Pons (tissue), 1 donor: ENCODE measurements at regions not wholly inside any gene's neighbourhood (a gene's known extent, or its start where the extent isn't known, plus 50 kb on each side); places are given as distances from the start of the nearest gene placed in this dataset.
"Not testable (repeated sequence)": the region's sequence is repeated elsewhere in the genome, so short reads cannot be mapped to it uniquely, and the experiment has no call there.

Experiments used
- DNase-seq: peaks from one replicate; pipeline ENCODE4 v3.0.0-alpha.2; 2016; ENCODE audit warnings: low spot score

- not testable (repeated sequence) for DNase-seq
Measured at GRCh38 chrX:13186643-13187042, 133.2 kb downstream of the ATXN3L start.

- no peak for DNase-seq
Measured at GRCh38 chrX:13180807-13181206, 136.4 kb upstream of the FAM9C start.

GRCh38 chrX:13179586-13179985 lies 135.2 kb upstream of the FAM9C start:
- DNase-seq = no peak

GRCh38 chrX:13179100-13179499 lies 134.7 kb upstream of the FAM9C start:
- no peak for DNase-seq

GRCh38 chrX:13177921-13178566 lies 133.6 kb upstream of the FAM9C start:
- no peak for DNase-seq

GRCh38 chrX:13175056-13175455 lies 130.6 kb upstream of the FAM9C start:
- DNase-seq = no peak

- no peak for DNase-seq
Measured at GRCh38 chrX:13170966-13171558, 126.6 kb upstream of the FAM9C start.

- no peak for DNase-seq
Measured at GRCh38 chrX:13169684-13170083, 125.3 kb upstream of the FAM9C start.

GRCh38 chrX:13168269-13168668 lies 123.8 kb upstream of the FAM9C start:
- DNase-seq = no peak

GRCh38 chrX:13167481-13168231 lies 123.2 kb upstream of the FAM9C start:
- peak; percentile 38 for DNase-seq

GRCh38 chrX:13165266-13166189 lies 121.1 kb upstream of the FAM9C start:
- DNase-seq = no peak

GRCh38 chrX:13164611-13165010 lies 120.2 kb upstream of the FAM9C start:
- peak; percentile 19 for DNase-seq

GRCh38 chrX:13162772-13163410 lies 118.5 kb upstream of the FAM9C start:
- no peak for DNase-seq

GRCh38 chrX:13159886-13160285 lies 115.5 kb upstream of the FAM9C start:
- no peak for DNase-seq

- no peak for DNase-seq
Measured at GRCh38 chrX:13158911-13159310, 114.5 kb upstream of the FAM9C start.

- not testable (repeated sequence) for DNase-seq
Measured at GRCh38 chrX:13155550-13155949, 111.1 kb upstream of the FAM9C start.

- no peak for DNase-seq
Measured at GRCh38 chrX:13153796-13154195, 109.4 kb upstream of the FAM9C start.

GRCh38 chrX:13152518-13153185 lies 108.2 kb upstream of the FAM9C start:
- no peak for DNase-seq

GRCh38 chrX:13151828-13152517 lies 107.6 kb upstream of the FAM9C start:
- DNase-seq = no peak

- DNase-seq = no peak
Measured at GRCh38 chrX:13149702-13150350, 105.4 kb upstream of the FAM9C start.
